HCT116 (cell line): ENCODE measurements at regions not wholly inside any gene's neighbourhood (a gene's known extent, or its start where the extent isn't known, plus 50 kb on each side); places are given as distances from the start of the nearest gene placed in this dataset.

Experiments used
- ATAC-seq: fragments of 200-7000 bp; cut with Tn5 transposase; 2 replicates; pipeline ENCODE4 v1.9.1; 2020; ENCODE audit warnings: mild to moderate bottlenecking, moderate library complexity
- BruUV-seq: library from RNA; stranded (reverse); fragments of 400-500 nt; replicated peaks from 2 replicates; lab custom pipeline; 2021; lab: Mats Ljungman, UMichigan
- CTCF ChIA-PET: fragments of 300-600 bp; sonication (Branson Sonifier 250); formaldehyde crosslinking; loops from one replicate; lab custom pipeline; 2021; ENCODE audit warnings: antibody characterized with exemption; lab: Charles Lee
- POLR2A ChIA-PET: fragments of 300-600, 350-600 bp; sonication (Branson Sonifier 250); formaldehyde crosslinking; loops from one replicate; lab custom pipeline; 2021; ENCODE audit warnings: antibody characterized with exemption; lab: Charles Lee
- RAD21 ChIA-PET, 2 experiments: fragments of 300-600 bp; sonication (Branson Sonifier 250); formaldehyde crosslinking; loops; one replicate each; lab custom pipeline; 2023; ENCODE audit warnings: low total read pairs in 2 of 2; ENCODE audit not compliant: uncharacterized antibody in 2 of 2, unreplicated experiment in 2 of 2, low non-redundant PET in 1 of 2; lab: Charles Lee
- DNase-seq: peaks from one replicate; pipeline ENCODE4 v3.0.0-alpha.2; 2010; ENCODE audit warnings: low read depth, low spot score
- H2AFZ ChIP-seq: fragments of 200-600 bp; shearing (Covaris generic), sonication (generic); 2 replicates; pipeline ENCODE4 v1.6.1; 2017; ENCODE audit warnings: low read depth, mixed run types, mixed read lengths, antibody characterized with exemption, low read length; ENCODE audit not compliant: poor library complexity, severe bottlenecking
- H3K27ac ChIP-seq: 2 replicates; pipeline ENCODE4 v1.5.1; 2012; ENCODE audit warnings: low read depth, low read length
- H3K27me3 ChIP-seq: fragments of 200-600 bp; sonication (generic); 2 replicates; pipeline ENCODE4 v1.6.1; 2016; ENCODE audit warnings: mixed run types, low read length, mixed read lengths; ENCODE audit not compliant: insufficient read depth
- H3K36me3 ChIP-seq, 2 experiments: fragments of 200-500 bp in 1 of 2; fragments of 200-600 bp in 1 of 2; sonication (Bioruptor generic) in 1 of 2; sonication (generic) in 1 of 2; 2 replicates each; pipeline versions ENCODE4 v1.5.1 to v1.6.1; 2014 to 2016; ENCODE audit warnings: low read length in 2 of 2, inconsistent platforms in 1 of 2, mixed read lengths in 1 of 2, mixed run types in 1 of 2; ENCODE audit not compliant: insufficient read depth in 2 of 2, control insufficient read depth in 1 of 2
- H3K4me1 ChIP-seq, 2 experiments: fragments of 200-600 bp in 1 of 2; sonication (generic) in 1 of 2; 2 replicates each; pipeline versions ENCODE4 v1.5.1 to v1.6.1; 2012 to 2017; ENCODE audit warnings: low read length in 2 of 2, inconsistent platforms in 1 of 2, mild to moderate bottlenecking in 1 of 2, mixed read lengths in 1 of 2, mixed run types in 1 of 2, moderate library complexity in 1 of 2; ENCODE audit not compliant: insufficient read depth in 2 of 2, control insufficient read depth in 1 of 2
- H3K4me2 ChIP-seq: fragments of 200-600 bp; sonication (generic); 2 replicates; pipeline ENCODE4 v1.6.1; 2017; ENCODE audit warnings: mixed run types, low read length, mixed read lengths
- H3K4me3 ChIP-seq, 2 experiments: fragments of 200-600 bp in 1 of 2; sonication (generic) in 1 of 2; replicated peaks in 1 of 2; 2 replicates each; pipeline ENCODE4 v1.5.1; 2011 to 2016; ENCODE audit warnings: low read length in 2 of 2, control low read depth in 1 of 2, low read depth in 1 of 2, mild to moderate bottlenecking in 1 of 2, mixed read lengths in 1 of 2, mixed run types in 1 of 2
- H3K79me2 ChIP-seq: fragments of 200-600 bp; sonication (generic); 2 replicates; pipeline ENCODE4 v1.6.1; 2017; ENCODE audit warnings: mild to moderate bottlenecking, mixed run types, low read length, moderate library complexity, mixed read lengths; ENCODE audit not compliant: insufficient read depth
- H3K9ac ChIP-seq: fragments of 200-600 bp; sonication (generic); 2 replicates; pipeline ENCODE4 v1.6.1; 2016; ENCODE audit warnings: low read length, mixed read lengths
- H3K9me2 ChIP-seq: fragments of 200-600 bp; sonication (generic), shearing (Covaris generic); 2 replicates; pipeline ENCODE4 v1.6.1; 2017; ENCODE audit warnings: mixed run types, mild to moderate bottlenecking, moderate library complexity; ENCODE audit not compliant: insufficient read depth
- H3K9me3 ChIP-seq, 2 experiments: fragments of 200-500 bp in 1 of 2; fragments of 200-600 bp in 1 of 2; sonication (Bioruptor generic) in 1 of 2; sonication (generic) in 1 of 2; 2 replicates each; pipeline ENCODE4 v1.6.1; 2014 to 2017; ENCODE audit warnings: low read length in 2 of 2, mixed read lengths in 2 of 2, inconsistent platforms in 1 of 2, low read depth in 1 of 2, mild to moderate bottlenecking in 1 of 2, mixed run types in 1 of 2, moderate library complexity in 1 of 2; ENCODE audit not compliant: control insufficient read depth in 1 of 2, insufficient read depth in 1 of 2
- H4K20me1 ChIP-seq: fragments of 200-600 bp; sonication (generic), shearing (Covaris generic); 2 replicates; pipeline ENCODE4 v1.6.1; 2017; ENCODE audit warnings: mixed run types, mild to moderate bottlenecking, moderate library complexity; ENCODE audit not compliant: insufficient read depth
- CBX3 ChIP-seq: IDR thresholded peaks from 2 replicates; pipeline ENCODE4 v1.6.1; 2012; ENCODE audit warnings: low read depth
- CEBPB ChIP-seq: IDR thresholded peaks from 2 replicates; pipeline ENCODE4 v1.6.1; 2012; ENCODE audit warnings: low read depth
- ELF1 ChIP-seq: IDR thresholded peaks from 2 replicates; pipeline ENCODE4 v1.6.1; 2012; ENCODE audit warnings: low read depth, borderline replicate concordance
- EZH2phosphoT487 ChIP-seq: fragments of 200-600 bp; IDR thresholded peaks from 2 replicates; pipeline ENCODE4 v1.6.1; 2018; ENCODE audit warnings: antibody characterized with exemption, borderline replicate concordance
- JUND ChIP-seq: IDR thresholded peaks from 2 replicates; pipeline ENCODE4 v1.6.1; 2012
- POLR2AphosphoS5 ChIP-seq: IDR thresholded peaks from 2 replicates; pipeline ENCODE4 v1.6.1; 2011; ENCODE audit warnings: mild to moderate bottlenecking, low read depth, low read length, moderate library complexity
- RAD21 ChIP-seq: IDR thresholded peaks from 2 replicates; pipeline ENCODE4 v1.6.1; 2012; ENCODE audit warnings: low read depth, mild to moderate bottlenecking
- SIN3A ChIP-seq: IDR thresholded peaks from 2 replicates; pipeline ENCODE4 v1.6.1; 2012; ENCODE audit warnings: low read depth
- SP1 ChIP-seq: IDR thresholded peaks from 2 replicates; pipeline ENCODE4 v1.6.1; 2012; ENCODE audit warnings: low read depth
- SRF ChIP-seq: IDR thresholded peaks from 2 replicates; pipeline ENCODE4 v1.6.1; 2012; ENCODE audit warnings: low read depth
- TCF7L2 ChIP-seq: IDR thresholded peaks from 2 replicates; pipeline ENCODE4 v1.7.0; 2011; ENCODE audit warnings: borderline replicate concordance, inconsistent platforms; ENCODE audit not compliant: insufficient read depth, insufficient read length; ENCODE audit errors: extremely low read depth
- ZFX ChIP-seq: fragments of 450-650 bp; IDR thresholded peaks from 2 replicates; pipeline ENCODE4 v1.6.1; 2017
- intact Hi-C: fragments of 100-400 bp; cut with micrococcal nuclease; formaldehyde crosslinking; loops from 2 replicates; pipeline ENCODE4 v1.10.0; 2022
- TF ChIP-seq, protein P1 (sequence below): IDR thresholded peaks from 2 replicates; pipeline ENCODE4 v1.6.1; 2012
- TF ChIP-seq, protein P2 (sequence below), 3 experiments: fragments of 200-600 bp in 1 of 3; sonication (generic) in 1 of 3; IDR thresholded peaks in 2 of 3; conservative IDR thresholded peaks in 1 of 3; 2 replicates each; pipeline ENCODE4 v1.5.1; 2012 to 2017; ENCODE audit warnings: low read depth in 2 of 3, low read length in 2 of 3, antibody characterized with exemption in 1 of 3, borderline replicate concordance in 1 of 3, control low read depth in 1 of 3, mild to moderate bottlenecking in 1 of 3, mixed read lengths in 1 of 3, mixed run types in 1 of 3, moderate library complexity in 1 of 3; ENCODE audit not compliant: insufficient read depth in 1 of 3

DNA sequence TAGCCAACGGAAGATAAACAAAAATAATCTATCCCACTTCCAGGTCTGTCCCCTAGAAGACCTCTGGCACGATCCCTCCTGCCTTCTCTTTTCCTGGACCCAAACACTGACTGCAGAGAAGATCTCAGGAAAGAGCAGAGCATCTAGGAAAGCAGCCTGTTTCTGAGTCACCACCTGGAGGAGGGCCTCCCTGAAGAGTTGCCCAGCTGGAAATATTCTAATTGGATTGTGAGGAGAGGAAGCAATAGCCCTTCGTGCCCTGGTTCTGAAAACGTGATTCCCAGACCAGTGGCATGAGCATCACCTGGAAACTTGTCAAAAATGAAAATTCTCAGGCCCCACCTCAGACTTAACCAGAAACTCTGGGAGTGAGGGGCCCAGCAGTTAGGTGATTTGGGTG is 411.1 kb downstream of the SETD4 start (continued):
- TF ChIP-seq POLR2AphosphoS5 (no peak), TCF7L2 (no peak), JUND (no peak), SIN3A (no peak)
- TF ChIP-seq, protein P1, sequence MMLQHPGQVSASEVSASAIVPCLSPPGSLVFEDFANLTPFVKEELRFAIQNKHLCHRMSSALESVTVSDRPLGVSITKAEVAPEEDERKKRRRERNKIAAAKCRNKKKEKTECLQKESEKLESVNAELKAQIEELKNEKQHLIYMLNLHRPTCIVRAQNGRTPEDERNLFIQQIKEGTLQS: no peak

DNA sequence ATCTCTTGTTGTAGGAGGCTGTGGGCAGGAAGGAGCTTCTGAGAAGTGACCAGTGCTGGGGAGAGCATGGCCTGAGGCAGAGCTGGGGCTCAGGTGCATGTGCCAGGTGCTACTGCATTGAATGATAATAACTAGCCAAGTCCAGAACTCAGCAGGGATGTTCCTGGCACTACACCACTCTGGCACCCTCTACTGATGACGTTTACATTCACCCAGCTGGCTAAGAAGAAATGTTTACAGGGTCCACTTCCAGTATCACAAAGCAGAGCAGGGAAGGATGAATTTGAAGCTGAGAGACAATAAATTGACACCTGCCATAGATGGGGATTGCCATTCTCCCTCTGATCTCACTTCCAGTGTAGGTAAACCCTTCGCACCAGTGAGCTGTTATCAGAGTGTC is 411.8 kb downstream of the SETD4 start:
- ChIA-PET RAD21 (no interaction called here), CTCF (interaction anchor here (0.8 to 1.4 kb wide), 2 partner anchors 48 to 192 kb away, joined by 3 read pairs; no protein-coding TSS in a partner anchor), POLR2A (no interaction called here)
- H2AFZ ChIP-seq: no peak overlapping the region
- H3K9ac ChIP-seq: no peak overlapping the region
- intact Hi-C loops: no loop called here
- no peak overlapping the region for H3K4me2 ChIP-seq
- BruUV-seq: no TSS peak
- no peaks in the 10 kb centered on the region for H3K27me3 ChIP-seq
- no peaks in the 10 kb centered on the region for H3K9me2 ChIP-seq
- H3K79me2 ChIP-seq: no peaks in the 10 kb centered on the region
- H3K4me1 ChIP-seq: no peaks in the 10 kb centered on the region; a peak in 1 of 4 replicates
- no peaks in the 10 kb centered on the region for H4K20me1 ChIP-seq
- no peaks in the 10 kb centered on the region for H3K9me3 ChIP-seq
- no peaks in the 10 kb centered on the region for H3K36me3 ChIP-seq
- no peak overlapping the region for H3K27ac ChIP-seq
- no peak overlapping the region for H3K4me3 ChIP-seq
- DNase-seq: no peak
- ATAC-seq: 0 out of 2 replicates have a peak, but pooled peaks have one; percentile 44
- TF ChIP-seq ZFX (no peak), RAD21 (0 out of 2 replicates have a peak, but pooled peaks have one; percentile 18), SRF (no peak), EZH2phosphoT487 (no peak), SP1 (no peak), TCF7L2 (no peak), ELF1 (no peak), CBX3 (no peak), CEBPB (no peak)
- TF ChIP-seq, protein P2, sequence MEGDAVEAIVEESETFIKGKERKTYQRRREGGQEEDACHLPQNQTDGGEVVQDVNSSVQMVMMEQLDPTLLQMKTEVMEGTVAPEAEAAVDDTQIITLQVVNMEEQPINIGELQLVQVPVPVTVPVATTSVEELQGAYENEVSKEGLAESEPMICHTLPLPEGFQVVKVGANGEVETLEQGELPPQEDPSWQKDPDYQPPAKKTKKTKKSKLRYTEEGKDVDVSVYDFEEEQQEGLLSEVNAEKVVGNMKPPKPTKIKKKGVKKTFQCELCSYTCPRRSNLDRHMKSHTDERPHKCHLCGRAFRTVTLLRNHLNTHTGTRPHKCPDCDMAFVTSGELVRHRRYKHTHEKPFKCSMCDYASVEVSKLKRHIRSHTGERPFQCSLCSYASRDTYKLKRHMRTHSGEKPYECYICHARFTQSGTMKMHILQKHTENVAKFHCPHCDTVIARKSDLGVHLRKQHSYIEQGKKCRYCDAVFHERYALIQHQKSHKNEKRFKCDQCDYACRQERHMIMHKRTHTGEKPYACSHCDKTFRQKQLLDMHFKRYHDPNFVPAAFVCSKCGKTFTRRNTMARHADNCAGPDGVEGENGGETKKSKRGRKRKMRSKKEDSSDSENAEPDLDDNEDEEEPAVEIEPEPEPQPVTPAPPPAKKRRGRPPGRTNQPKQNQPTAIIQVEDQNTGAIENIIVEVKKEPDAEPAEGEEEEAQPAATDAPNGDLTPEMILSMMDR (IDR thresholded peaks at IDR 0.05 in 2 of 3, conservative IDR thresholded peaks at IDR 0.05 in 1 of 3; ENCODE audit: borderline replicate concordance in 1 of 3, insufficient read depth in 1 of 3, low read depth in 2 of 3, low read length in 2 of 3): 0 out of 6 replicates have a peak, but pooled peaks of 1 of the 3 experiments have one; percentile 14
- TF ChIP-seq, protein P1: no peak
